ENCODE measurements at regions not wholly inside any gene's neighbourhood (a gene's known extent, or its start where the extent isn't known, plus 50 kb on each side); places are given as distances from the start of the nearest gene placed in this dataset.

DNA sequence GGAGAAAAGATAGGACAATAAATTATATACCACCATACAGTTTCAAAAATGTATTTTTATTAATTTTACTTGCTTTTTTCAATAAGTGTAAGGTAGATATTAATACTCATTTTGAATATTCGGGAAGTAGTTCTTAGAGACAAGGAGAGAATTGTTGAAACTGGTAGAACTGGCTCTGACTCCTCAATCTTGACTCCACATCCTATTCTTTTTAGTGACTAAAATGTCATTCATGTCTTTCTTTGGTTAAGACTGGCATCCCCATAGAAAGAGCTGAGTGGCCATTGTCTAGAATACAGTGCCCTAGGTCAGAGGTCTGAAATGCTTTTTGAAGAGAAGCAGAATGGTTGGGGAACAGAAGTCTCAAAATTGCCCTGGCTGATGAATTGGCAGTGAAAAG lies 177.6 kb upstream of the LRIG3 start:
- no peak for DNase-seq (ENCODE audit: insufficient read length, low spot score)
- no peak for FAIRE-seq
- no peak for TF ChIP-seq POLR2A (IDR thresholded peaks at IDR 0.05; ENCODE audit: low read depth, low read length)

DNA sequence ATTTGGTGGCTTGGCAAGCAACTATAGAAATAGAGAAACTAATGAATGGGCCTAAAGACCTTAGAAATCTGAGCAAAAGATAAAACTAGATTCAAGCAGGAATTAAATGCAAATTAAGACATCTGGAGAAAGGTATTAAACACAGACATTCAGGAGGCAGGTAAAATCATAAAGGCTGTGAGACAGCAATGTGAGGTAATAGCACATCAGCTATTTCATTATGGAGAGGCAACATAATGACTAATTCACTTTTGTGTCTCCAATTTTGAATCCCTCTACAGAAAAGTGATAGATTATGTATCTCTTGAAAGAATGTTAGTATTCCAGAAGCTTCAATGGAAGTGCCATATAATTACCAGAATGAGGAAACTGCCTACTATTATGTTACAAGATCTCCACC lies 175.9 kb upstream of the LRIG3 start:
- TF ChIP-seq POLR2A (IDR thresholded peaks at IDR 0.05; ENCODE audit: low read depth, low read length), result no peak
- FAIRE-seq (no peak), DNase-seq (ENCODE audit: insufficient read length, low spot score) (no peak)

DNA sequence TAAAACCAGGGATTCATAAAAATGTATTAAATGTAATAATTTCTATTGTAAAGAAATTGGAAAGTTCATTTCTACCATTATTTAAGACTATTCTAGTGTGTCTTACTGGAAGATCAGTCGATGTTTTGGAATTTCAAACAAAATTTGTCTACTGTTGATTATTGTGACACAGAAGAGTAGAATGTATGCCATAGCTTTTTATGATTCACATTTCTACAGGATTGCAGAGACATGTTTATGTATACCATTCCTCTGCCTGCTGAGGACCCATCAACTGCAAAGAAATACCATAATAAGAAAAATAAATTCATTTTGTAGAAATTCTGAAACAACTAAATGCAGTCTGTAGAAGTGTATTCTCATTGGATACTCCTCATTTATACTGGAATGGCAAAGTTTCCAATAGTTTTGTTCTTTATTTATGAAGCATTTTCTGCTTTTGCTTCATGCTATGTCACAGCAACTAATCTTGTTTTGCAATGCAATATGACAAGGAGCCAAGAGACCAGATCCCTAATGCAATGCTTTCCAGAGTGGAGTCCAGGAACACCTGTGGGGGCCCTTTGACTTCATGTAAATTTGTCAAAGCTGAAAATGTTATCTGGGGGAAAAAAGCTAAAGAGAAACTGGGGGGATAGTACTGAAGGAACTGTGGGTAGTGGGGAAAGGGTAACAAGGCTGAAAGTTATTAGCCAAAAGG lies 172.9 kb upstream of the LRIG3 start:
- FAIRE-seq (no peak), DNase-seq (ENCODE audit: insufficient read length, low spot score) (no peak)
- TF ChIP-seq POLR2A (IDR thresholded peaks at IDR 0.05; ENCODE audit: low read depth, low read length), result no peak

DNA sequence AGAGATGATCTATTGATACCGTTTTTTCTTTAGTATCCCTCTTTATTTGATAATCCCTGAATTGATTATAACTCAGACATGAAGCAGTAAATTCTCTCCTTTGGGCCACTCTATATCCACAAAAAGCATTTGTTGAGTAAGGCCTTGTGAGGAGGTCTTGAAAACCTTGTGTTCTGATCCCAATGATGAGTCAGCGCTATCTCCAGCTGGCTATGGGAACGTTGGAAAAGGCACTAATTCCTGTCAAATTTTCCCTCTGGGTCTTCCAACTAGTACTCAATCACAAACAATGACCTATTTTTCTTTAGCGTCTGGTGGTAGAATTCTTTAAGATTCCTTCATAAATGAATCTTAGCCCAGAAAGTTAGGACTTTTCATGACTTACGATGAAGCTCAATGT lies 168.4 kb upstream of the LRIG3 start:
- no peak for TF ChIP-seq POLR2A (IDR thresholded peaks at IDR 0.05; ENCODE audit: low read depth, low read length)
- FAIRE-seq (peak; percentile 11), DNase-seq (ENCODE audit: insufficient read length, low spot score) (no peak)

DNA sequence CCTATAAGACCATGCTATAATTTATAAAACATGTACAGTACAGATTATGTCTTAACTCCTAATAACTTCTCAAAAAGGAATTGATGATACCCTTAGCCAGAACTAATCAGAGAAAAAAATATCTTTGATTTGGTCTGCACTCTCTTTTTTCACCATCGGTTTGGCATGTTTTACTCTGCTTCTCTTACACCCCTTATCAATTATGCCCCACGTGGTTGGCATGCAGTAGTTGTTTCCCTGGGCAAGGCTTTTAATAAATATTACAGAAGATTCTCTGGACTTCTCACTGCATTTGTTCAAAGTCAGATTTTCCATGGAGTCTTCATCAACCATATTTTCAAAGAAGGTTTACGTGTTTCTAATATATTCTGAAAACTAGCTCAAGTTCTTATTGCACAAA lies 167.4 kb upstream of the LRIG3 start:
- DNase-seq (ENCODE audit: insufficient read length, low spot score) (no peak), FAIRE-seq (no peak)
- no peak for TF ChIP-seq POLR2A (IDR thresholded peaks at IDR 0.05; ENCODE audit: low read depth, low read length)

DNA sequence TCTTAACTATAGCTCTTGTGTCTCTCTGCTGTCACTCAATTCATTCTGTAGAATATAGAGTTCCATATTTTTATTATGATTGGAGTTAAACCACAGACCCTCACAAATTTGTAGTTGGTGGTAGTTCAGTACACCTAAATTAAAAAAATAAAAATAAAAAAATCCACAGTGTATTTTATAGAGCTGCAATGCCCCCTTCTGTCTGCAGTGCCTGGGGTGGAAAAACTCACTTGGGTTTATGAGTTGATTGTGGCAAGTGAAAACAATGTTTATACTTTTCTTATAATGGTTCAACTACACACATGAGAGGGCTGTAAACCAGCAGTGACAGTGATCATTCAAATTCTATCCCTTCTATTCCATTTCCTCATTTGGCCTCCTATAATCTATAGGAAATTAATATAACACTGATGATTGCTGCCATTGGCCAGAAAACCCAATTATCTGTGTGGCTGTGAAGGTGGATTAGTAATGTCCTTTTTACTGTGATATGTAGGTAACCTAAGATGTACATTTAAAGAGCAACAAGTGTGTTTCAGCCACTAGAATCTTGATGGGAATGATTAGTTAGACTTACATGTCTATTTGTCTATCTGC lies 166.9 kb upstream of the LRIG3 start:
- DNase-seq (ENCODE audit: insufficient read length, low spot score) (no peak), FAIRE-seq (peak; percentile 41)
- no peak for TF ChIP-seq POLR2A (IDR thresholded peaks at IDR 0.05; ENCODE audit: low read depth, low read length)

DNA sequence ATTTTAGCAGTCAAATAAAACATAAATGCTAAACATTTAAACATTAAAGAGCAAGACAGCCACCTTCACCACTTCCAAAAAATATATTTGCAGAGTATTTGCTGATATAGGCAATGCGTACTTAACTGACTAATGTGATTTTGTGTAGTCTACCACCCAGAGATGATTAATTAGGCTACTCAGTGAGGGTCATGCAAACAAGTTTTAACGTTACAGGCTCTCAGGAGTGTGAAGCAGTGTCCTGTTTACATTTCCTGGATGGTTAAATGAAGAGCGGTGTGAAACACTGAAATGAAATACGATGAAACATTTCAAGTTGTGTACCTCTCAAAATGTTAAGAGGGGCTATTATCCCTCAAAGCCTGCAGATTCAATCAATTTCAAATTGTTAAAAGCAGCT lies 165.8 kb upstream of the LRIG3 start:
- DNase-seq (ENCODE audit: insufficient read length, low spot score) (no peak), FAIRE-seq (peak; percentile 15)
- TF ChIP-seq POLR2A (IDR thresholded peaks at IDR 0.05; ENCODE audit: low read depth, low read length), result no peak

DNA sequence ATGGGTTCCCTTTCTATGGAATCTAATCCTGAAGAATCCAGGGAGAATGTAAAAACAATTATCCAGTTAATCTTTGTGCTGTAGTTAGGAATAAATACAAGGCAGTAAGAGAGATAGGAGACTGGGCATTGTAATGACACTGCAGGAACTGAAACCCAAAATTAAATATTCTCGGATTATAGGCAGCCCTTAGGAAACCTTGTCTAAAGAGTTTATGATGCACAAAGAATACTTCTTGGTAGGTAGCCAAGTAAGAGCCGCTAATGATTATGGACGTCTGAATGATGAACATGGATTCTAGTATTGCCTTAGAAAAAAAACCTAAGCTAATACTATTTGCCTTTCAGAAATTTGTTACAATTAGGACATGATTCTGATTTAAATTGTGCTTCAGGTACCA lies 165.4 kb upstream of the LRIG3 start:
- FAIRE-seq (peak; percentile 6), DNase-seq (ENCODE audit: insufficient read length, low spot score) (no peak)
- no peak for TF ChIP-seq POLR2A (IDR thresholded peaks at IDR 0.05; ENCODE audit: low read depth, low read length)

DNA sequence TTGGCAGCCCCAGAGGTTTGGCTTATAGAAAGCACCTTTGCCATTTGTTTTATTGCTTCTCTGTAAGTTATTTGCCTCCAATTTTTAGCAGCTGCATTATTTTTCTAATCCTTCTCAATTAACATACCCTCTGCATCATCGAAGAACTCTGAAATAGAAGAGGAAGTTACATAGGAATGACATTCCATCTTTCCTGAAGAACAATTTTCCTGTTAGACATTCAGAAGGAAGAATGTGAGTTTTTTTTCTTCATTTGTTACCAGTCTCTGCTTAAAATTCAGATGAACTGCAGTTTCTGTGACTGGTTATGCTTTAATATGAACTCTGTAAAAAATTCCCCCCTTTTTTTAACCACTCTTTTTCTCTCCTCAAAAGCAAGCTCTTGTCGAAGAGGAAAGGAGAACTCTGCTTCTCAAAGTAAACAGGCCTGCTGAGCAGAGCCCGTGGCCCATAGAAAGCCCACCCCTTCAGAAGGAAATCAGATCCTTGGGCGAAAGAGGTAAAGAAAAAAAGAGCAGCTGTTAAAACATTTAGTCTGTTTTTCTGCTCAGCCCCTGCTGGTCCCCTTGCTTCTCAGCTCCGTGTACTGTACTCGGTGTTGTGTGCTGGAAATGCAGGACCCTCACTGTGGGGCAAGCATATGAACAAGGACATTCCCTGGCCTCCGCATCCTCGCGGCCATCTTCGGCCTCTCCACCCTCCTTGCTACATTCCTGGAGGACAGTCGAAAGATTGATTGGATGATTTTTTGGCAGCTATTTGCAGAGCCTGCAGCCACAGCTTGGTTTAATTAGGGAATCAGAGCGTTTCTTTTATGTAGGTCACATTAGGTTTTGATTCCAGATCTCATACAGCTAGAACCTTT lies 164.4 kb upstream of the LRIG3 start:
- DNase-seq (ENCODE audit: insufficient read length, low spot score), result no peak

DNA sequence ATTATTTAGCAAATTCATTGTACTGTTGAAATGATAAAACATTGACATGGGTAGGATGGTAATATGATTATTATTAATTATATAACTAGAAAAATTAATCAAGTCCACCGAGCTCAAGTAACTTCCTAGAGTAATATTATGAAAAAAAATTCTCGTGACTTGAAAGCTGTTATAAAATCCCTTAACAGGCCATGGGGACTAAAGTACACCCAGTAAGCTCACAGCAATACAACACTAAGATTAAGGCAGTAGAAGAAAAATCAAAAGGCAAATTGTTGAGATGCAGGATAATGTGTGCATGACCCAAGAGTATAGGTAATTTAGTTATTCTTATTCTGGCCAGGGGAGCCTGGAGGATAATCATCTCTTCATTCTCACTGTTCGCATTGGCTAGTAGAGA lies 162.6 kb upstream of the LRIG3 start:
- DNase-seq (ENCODE audit: insufficient read length, low spot score), result no peak
- TF ChIP-seq POLR2A (IDR thresholded peaks at IDR 0.05; ENCODE audit: low read depth, low read length), result no peak
- FAIRE-seq, result no peak

More for the DNA sequence above, 164.4 kb upstream of the LRIG3 start:
- FAIRE-seq, result peak; percentile 87
- 0 out of 2 replicates have a peak, but pooled peaks have one; percentile 21 for TF ChIP-seq POLR2A (IDR thresholded peaks at IDR 0.05; ENCODE audit: low read depth, low read length)

DNA sequence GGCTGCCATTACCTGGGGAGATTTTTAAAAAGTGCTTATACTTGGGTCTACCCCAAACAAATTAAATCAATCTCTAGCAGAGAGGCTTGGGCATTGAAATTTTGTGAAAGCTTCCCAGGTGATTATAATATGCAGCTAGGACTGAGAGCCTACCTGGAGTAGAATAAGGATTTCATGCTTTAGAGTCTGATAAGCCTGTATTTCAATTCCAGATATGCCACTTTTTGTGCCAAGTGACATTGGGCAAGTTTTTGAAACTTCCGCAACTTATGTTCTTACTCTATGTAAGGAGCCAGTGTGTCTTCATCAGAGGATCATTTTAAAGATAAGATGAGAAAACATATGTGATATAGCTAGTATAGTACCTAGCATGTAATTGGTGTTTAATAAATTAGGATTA lies 159.8 kb upstream of the LRIG3 start:
- DNase-seq (ENCODE audit: insufficient read length, low spot score) (no peak), FAIRE-seq (no peak)

DNA sequence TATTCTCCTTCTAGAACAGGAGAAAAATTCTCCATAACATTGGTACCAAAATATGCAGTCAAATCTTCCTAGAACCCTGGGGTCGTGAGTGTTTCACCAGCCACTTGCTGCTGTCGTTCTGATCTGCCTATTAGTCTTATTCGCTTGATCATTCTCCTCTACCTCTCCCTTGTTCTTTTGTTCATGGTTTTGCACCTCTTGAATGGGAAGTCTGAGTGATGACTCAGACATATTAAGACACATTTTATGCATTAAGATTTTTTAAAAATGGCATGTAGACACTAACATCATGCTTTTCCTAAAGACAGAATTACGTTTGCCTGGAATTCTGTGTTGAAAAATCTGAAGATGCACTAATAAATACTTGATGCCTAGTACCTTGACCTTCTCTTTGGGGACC lies 159.2 kb upstream of the LRIG3 start:
- no peak for TF ChIP-seq POLR2A (IDR thresholded peaks at IDR 0.05; ENCODE audit: low read depth, low read length)
- DNase-seq (ENCODE audit: insufficient read length, low spot score) (no peak), FAIRE-seq (no peak)

More for the DNA sequence above, 159.8 kb upstream of the LRIG3 start:
- TF ChIP-seq POLR2A (IDR thresholded peaks at IDR 0.05; ENCODE audit: low read depth, low read length), result no peak

DNA sequence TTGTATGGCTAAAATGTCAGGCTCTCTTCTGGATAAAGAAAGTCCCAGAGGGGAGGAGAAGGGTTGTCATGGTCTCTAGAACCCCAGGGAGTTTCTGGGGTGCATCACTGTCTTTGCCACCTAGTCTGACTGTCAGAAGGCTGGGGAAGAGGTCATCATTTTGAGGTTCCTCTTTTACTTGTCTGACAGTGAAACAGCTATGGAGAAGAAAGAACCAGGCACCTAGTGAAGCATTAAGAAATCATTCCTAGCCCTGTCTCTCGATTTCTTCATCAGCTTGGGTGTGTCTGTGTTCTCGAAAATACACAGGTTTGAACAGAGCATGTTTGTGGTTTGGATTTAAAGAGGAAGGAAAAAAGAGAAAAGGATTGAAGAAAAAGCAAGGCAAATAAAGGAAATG lies 158.7 kb upstream of the LRIG3 start:
- FAIRE-seq (no peak), DNase-seq (ENCODE audit: insufficient read length, low spot score) (no peak)
- TF ChIP-seq POLR2A (IDR thresholded peaks at IDR 0.05; ENCODE audit: low read depth, low read length), result no peak

DNA sequence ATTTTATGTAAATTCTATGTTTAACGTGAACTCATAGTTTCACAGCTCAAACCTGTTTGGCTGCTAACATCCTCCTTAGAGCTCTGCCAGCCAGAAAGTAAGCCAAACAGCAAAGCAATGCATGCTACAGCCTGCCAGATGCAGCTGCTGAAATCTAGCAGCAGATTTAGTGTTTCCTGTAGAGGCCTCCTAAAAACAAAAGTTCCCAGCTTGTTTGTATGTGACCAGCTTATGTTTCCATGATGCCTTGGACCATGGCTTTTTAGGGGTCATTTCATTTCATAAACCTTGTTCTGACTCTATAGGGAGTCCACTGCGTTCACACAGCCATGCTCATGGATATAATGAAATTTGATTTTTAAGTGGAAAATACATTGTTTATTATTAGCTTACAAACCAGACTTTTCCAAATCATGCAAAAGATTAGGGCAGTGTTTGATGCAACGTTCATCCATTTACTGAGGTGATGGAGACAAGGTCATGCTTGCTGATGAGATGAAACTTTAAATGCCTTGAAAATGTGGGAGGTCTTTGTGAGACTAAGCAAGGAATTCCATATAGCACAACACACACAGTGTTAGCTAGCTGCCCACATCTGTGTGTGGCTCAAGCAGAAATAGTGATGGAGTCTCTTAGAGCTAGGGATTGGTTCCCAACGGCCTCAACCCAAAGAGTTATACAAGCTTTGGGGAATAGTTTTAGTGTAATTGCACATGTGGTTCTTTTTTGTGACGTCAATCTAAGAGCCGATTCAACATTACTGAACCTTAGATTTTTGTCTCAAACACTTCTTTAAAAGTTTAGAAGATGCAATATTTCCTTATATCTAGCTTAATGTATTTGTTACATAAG lies 157.5 kb upstream of the LRIG3 start:
- FAIRE-seq (no peak), DNase-seq (ENCODE audit: insufficient read length, low spot score) (no peak)
- no peak for TF ChIP-seq POLR2A (IDR thresholded peaks at IDR 0.05; ENCODE audit: low read depth, low read length)

All from H54 (cell line).